OCI-LY7 (cell line): ENCODE measurements at regions not wholly inside any gene's neighbourhood (a gene's known extent, or its start where the extent isn't known, plus 50 kb on each side); places are given as distances from the start of the nearest gene placed in this dataset.

ENCODE experiments used
- BruUV-seq: library from RNA; stranded (reverse); fragments of 400-500 nt; replicated peaks from 2 replicates; lab custom pipeline; 2021; lab: Mats Ljungman, UMichigan
- CTCF ChIA-PET: fragments of 300-600 bp; sonication (Branson Sonifier 250); formaldehyde crosslinking; loops from one replicate; lab custom pipeline; 2022; ENCODE audit warnings: antibody characterized with exemption; ENCODE audit not compliant: unreplicated experiment; lab: Charles Lee
- POLR2A ChIA-PET: fragments of 300-600 bp; sonication (Branson Sonifier 250); formaldehyde crosslinking; loops from one replicate; lab custom pipeline; 2022; ENCODE audit warnings: antibody characterized with exemption; lab: Charles Lee
- DNase-seq: peaks from one replicate; pipeline ENCODE4 v3.0.0-alpha.2; 2015; ENCODE audit warnings: low spot score
- H2AFZ ChIP-seq: fragments of 200-600 bp; sonication (generic), shearing (Covaris generic); 2 replicates; pipeline ENCODE4 v1.6.1; 2014; ENCODE audit warnings: mild to moderate bottlenecking, antibody characterized with exemption, low read length, moderate library complexity
- H3K27ac ChIP-seq: fragments of 200-600 bp; sonication (generic); 2 replicates; pipeline ENCODE4 v1.5.1; 2014; ENCODE audit warnings: mixed run types, low read depth, mild to moderate bottlenecking, moderate library complexity, low read length, inconsistent platforms; ENCODE audit not compliant: poor library complexity, severe bottlenecking
- H3K36me3 ChIP-seq: fragments of 200-600 bp; sonication (generic); 2 replicates; pipeline ENCODE4 v1.6.1; 2014; ENCODE audit warnings: mild to moderate bottlenecking, antibody characterized with exemption, low read length, moderate library complexity, mixed read lengths; ENCODE audit not compliant: insufficient read depth
- H3K4me1 ChIP-seq: fragments of 200-600 bp; sonication (generic); 2 replicates; pipeline ENCODE4 v1.5.1; 2014; ENCODE audit warnings: mild to moderate bottlenecking, low read length; ENCODE audit not compliant: insufficient read depth, poor library complexity, severe bottlenecking
- H3K4me2 ChIP-seq: fragments of 200-600 bp; sonication (generic); 2 replicates; pipeline ENCODE4 v1.6.1; 2014; ENCODE audit warnings: mild to moderate bottlenecking, low read length
- H3K4me3 ChIP-seq: fragments of 200-600 bp; sonication (generic); 2 replicates; pipeline ENCODE4 v1.5.1; 2014; ENCODE audit warnings: mild to moderate bottlenecking, low read depth, low read length; ENCODE audit not compliant: poor library complexity, severe bottlenecking
- H3K79me2 ChIP-seq: fragments of 200-600 bp; sonication (generic); 2 replicates; pipeline ENCODE4 v1.6.1; 2016; ENCODE audit warnings: low read depth, mild to moderate bottlenecking, low read length, moderate library complexity, mixed read lengths; ENCODE audit not compliant: insufficient read depth
- H3K9me2 ChIP-seq: fragments of 200-600 bp; sonication (generic); 2 replicates; pipeline ENCODE4 v1.6.1; 2016; ENCODE audit warnings: mild to moderate bottlenecking, low read length, mixed read lengths; ENCODE audit not compliant: insufficient read depth
- H3K9me3 ChIP-seq: fragments of 200-600 bp; sonication (generic); 2 replicates; pipeline ENCODE4 v1.6.1; 2014; ENCODE audit warnings: mild to moderate bottlenecking, mixed run types, low read length, mixed read lengths
- H4K20me1 ChIP-seq: fragments of 200-600 bp; sonication (generic); 2 replicates; pipeline ENCODE4 v1.6.1; 2014; ENCODE audit warnings: mild to moderate bottlenecking, antibody characterized with exemption, low read length, moderate library complexity, mixed read lengths; ENCODE audit not compliant: insufficient read depth
- CTCF ChIP-seq: fragments of 200-600 bp; sonication (generic); conservative IDR thresholded peaks from 2 replicates; pipeline ENCODE4 v1.5.1; 2014; ENCODE audit warnings: mild to moderate bottlenecking, antibody characterized with exemption, low read length, moderate library complexity, mixed read lengths
- EZH2phosphoT487 ChIP-seq: fragments of 200-600 bp; sonication (generic); IDR thresholded peaks from 2 replicates; pipeline ENCODE4 v1.6.1; 2018; ENCODE audit warnings: low read depth, borderline replicate concordance, mild to moderate bottlenecking, mixed run types, antibody characterized with exemption, low read length, moderate library complexity, mixed read lengths
- intact Hi-C: fragments of 100-400 bp; cut with micrococcal nuclease; formaldehyde crosslinking; loops from one replicate; pipeline ENCODE4 v1.10.0; 2022; ENCODE audit not compliant: unreplicated experiment

GRCh38 chrX:829145-829544, 198.6 kb downstream of the SHOX start:
- no peak for DNase-seq
- Histone ChIP-seq H4K20me1 (no peaks in the 10 kb centered on the region), H3K79me2 (no peaks in the 10 kb centered on the region), H2AFZ (no peak overlapping the region), H3K4me3 (no peak overlapping the region), H3K4me2 (no peak overlapping the region), H3K9me3 (peaks cover 4% of the 10 kb centered on the region), H3K27ac (no peak overlapping the region), H3K4me1 (no peaks in the 10 kb centered on the region), H3K9me2 (no peaks in the 10 kb centered on the region), H3K36me3 (no peaks in the 10 kb centered on the region)
- intact Hi-C loops = no loop called here
- no TSS peak for BruUV-seq
- ChIA-PET POLR2A (no interaction called here), CTCF (no interaction called here)
- TF ChIP-seq EZH2phosphoT487 = no peak
- TF ChIP-seq CTCF = no peak

GRCh38 chrX:828411-828959, 197.9 kb downstream of the SHOX start:
- ChIA-PET CTCF (no interaction called here), POLR2A (no interaction called here)
- no peak for TF ChIP-seq EZH2phosphoT487
- TF ChIP-seq CTCF = no peak
- Histone ChIP-seq H2AFZ (no peak overlapping the region), H3K79me2 (no peaks in the 10 kb centered on the region), H3K9me2 (no peaks in the 10 kb centered on the region), H4K20me1 (no peaks in the 10 kb centered on the region), H3K4me3 (no peak overlapping the region), H3K36me3 (no peaks in the 10 kb centered on the region), H3K9me3 (peaks cover 4% of the 10 kb centered on the region), H3K4me1 (no peaks in the 10 kb centered on the region), H3K27ac (no peak overlapping the region), H3K4me2 (no peak overlapping the region)
- DNase-seq = no peak
- BruUV-seq = no TSS peak
- intact Hi-C loops = no loop called here

- Histone ChIP-seq H3K4me3 (no peak overlapping the region), H3K4me1 (no peaks in the 10 kb centered on the region), H3K9me3 (peaks cover 4% of the 10 kb centered on the region), H2AFZ (no peak overlapping the region), H3K36me3 (no peaks in the 10 kb centered on the region), H3K27ac (no peak overlapping the region), H3K4me2 (no peak overlapping the region), H3K79me2 (no peaks in the 10 kb centered on the region), H3K9me2 (no peaks in the 10 kb centered on the region), H4K20me1 (no peaks in the 10 kb centered on the region)
- no TSS peak for BruUV-seq
- POLR2A ChIA-PET = no interaction called here
- no peak for TF ChIP-seq CTCF
- intact Hi-C loops = no loop called here
- DNase-seq = no peak
- CTCF ChIA-PET = no interaction called here
Measured at GRCh38 chrX:826448-826847, 195.9 kb downstream of the SHOX start.
